Retinal pigment epithelial cell (primary cell): ENCODE measurements at regions not wholly inside any gene's neighbourhood (a gene's known extent, or its start where the extent isn't known, plus 50 kb on each side); places are given as distances from the start of the nearest gene placed in this dataset.
A peak's percentile ranks its signal among the peaks of the same experiment; 100 is the strongest.

ENCODE experiments used
- DNase-seq: peaks from one replicate; pipeline ENCODE4 v3.0.0-alpha.2; 2010; ENCODE audit warnings: low read depth
- H3K4me3 ChIP-seq: 2 replicates; pipeline ENCODE4 v1.5.1; 2011; ENCODE audit warnings: mild to moderate bottlenecking, low read length, control low read depth, moderate library complexity
- CTCF ChIP-seq: conservative IDR thresholded peaks from 2 replicates; pipeline ENCODE4 v1.5.1; 2011; ENCODE audit warnings: low read depth, low read length, control low read depth, inconsistent platforms

- DNase-seq: no peak
- no peak for TF ChIP-seq CTCF
- no peak overlapping the region for H3K4me3 ChIP-seq
These were observed 247.1 kb upstream of the TMTC1 start for GRCh38 chr12:30030693-30031374.

- no peak overlapping the region for H3K4me3 ChIP-seq
- TF ChIP-seq CTCF: no peak
- DNase-seq: peak; percentile 79
These were observed 243.0 kb upstream of the TMTC1 start for GRCh38 chr12:30026621-30027234.

- no peak for TF ChIP-seq CTCF
- DNase-seq: no peak
- H3K4me3 ChIP-seq: no peak overlapping the region
These were observed 241.6 kb upstream of the TMTC1 start for GRCh38 chr12:30025317-30025716.

- DNase-seq: no peak
- TF ChIP-seq CTCF: no peak
- no peak overlapping the region for H3K4me3 ChIP-seq
These were observed 239.4 kb upstream of the TMTC1 start for GRCh38 chr12:30023186-30023585.

GRCh38 chr12:30021051-30021833 is 237.5 kb upstream of the TMTC1 start:
- no peak for TF ChIP-seq CTCF
- no peak overlapping the region for H3K4me3 ChIP-seq
- no peak for DNase-seq

- no peak overlapping the region for H3K4me3 ChIP-seq
- DNase-seq: no peak
- TF ChIP-seq CTCF: no peak
These were observed 235.8 kb upstream of the TMTC1 start for GRCh38 chr12:30019366-30020140.
